Heart left ventricle (tissue), 13 donors: ENCODE measurements at regions not wholly inside any gene's neighbourhood (a gene's known extent, or its start where the extent isn't known, plus 50 kb on each side); places are given as distances from the start of the nearest gene placed in this dataset.

Experiments
- POLR2A ChIP-seq, 2 donors: fragments of 450-650 bp; IDR thresholded peaks; one replicate each; pipeline ENCODE4 v1.6.1; 2017; ENCODE audit warnings: antibody characterized with exemption in 2 of 2, mild to moderate bottlenecking in 2 of 2, moderate library complexity in 2 of 2
- TF ChIP-seq, protein P1 (sequence below), 12 donors: fragments of 200-600 bp; sonication (generic) in 4 of 12; IDR thresholded peaks; one replicate each; pipeline versions ENCODE4 v1.5.0 to v1.8.0; 2018 to 2022; ENCODE audit warnings: antibody characterized with exemption in 12 of 12, mild to moderate bottlenecking in 5 of 12
- donor health status: ischemic (EF 13 %, LVEDD 7.1; RV severe dilation, severe dysfunction).
- donor health status: DM: no; HTN: yes; CAD: no.
- donor health status: DM: no; HTN: no; CAD: no.
- donor health status: ischemic (EF 25% LVEDD 6.9; RV normal size, moderate dysfunction).
- donor health status: ischemic (EF 25% LVEDD 5.7; RV mildly dilated, moderate dysfunction).
- donor health status: ischemic (EF 35%, LVEDD 5.7; RV mildly dilated, moderate dysfunction).
- donor health status: nonischemic (EF 11% LVEDD 7.7; RV severe dilation, severe dysfunction).
- donor health status: DM: yes; HTN: yes; CAD: no.
- donor health status: PGD.
- donor health status: ischemic (EF 29% LVEDD 5.4; RV normal size, mild dysfunction).
- donor health status: nonischemic (EF 23%, LVEDD 6.1; RV moderate dilation, normal function).

DNA sequence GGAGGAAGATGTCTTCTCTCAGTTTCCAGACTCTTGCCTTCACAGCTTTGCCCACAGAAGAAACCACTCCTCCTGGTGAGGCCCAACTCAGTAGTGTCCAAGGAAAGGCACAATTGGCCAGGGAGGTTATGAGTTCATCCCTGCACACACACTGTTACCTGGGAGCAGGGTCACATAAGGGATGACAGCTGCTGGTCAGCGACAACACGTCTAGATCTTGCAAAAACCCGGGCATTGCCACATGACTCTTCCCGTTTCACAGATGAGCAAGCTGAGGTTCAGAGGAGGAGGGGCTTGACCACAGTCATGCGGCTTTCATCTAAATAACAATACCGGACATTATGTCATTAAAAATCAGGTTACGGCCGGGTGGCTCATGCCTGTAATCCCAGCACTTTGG, 186.0 kb downstream of the COPRS start:
- TF ChIP-seq, protein P1, sequence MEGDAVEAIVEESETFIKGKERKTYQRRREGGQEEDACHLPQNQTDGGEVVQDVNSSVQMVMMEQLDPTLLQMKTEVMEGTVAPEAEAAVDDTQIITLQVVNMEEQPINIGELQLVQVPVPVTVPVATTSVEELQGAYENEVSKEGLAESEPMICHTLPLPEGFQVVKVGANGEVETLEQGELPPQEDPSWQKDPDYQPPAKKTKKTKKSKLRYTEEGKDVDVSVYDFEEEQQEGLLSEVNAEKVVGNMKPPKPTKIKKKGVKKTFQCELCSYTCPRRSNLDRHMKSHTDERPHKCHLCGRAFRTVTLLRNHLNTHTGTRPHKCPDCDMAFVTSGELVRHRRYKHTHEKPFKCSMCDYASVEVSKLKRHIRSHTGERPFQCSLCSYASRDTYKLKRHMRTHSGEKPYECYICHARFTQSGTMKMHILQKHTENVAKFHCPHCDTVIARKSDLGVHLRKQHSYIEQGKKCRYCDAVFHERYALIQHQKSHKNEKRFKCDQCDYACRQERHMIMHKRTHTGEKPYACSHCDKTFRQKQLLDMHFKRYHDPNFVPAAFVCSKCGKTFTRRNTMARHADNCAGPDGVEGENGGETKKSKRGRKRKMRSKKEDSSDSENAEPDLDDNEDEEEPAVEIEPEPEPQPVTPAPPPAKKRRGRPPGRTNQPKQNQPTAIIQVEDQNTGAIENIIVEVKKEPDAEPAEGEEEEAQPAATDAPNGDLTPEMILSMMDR (IDR thresholded peaks at IDR 0.05) = no peak
- no peak for TF ChIP-seq POLR2A (IDR thresholded peaks at IDR 0.05)
